ENCODE measurements at regions not wholly inside any gene's neighbourhood (a gene's known extent, or its start where the extent isn't known, plus 50 kb on each side); places are given as distances from the start of the nearest gene placed in this dataset.

DNA sequence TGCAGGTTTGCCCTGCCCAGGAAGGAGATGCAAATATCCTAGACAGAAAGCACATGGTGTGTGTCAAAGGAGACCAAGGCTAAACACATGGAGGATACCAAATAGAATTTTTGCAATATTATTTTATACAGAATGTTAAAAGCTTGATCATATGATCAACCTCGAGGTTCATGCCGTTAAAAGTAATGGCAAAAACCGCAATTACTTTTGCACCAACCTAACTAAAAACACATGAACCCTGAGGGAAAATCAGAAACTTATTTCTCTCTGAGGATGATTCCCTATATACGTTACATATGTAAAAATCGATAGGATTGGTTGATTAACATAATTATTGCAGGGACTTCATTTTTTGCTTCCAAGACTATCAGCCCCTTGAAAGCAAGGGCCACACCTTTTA, 88.1 kb downstream of the MZT1 start:
- TF ChIP-seq, protein P1, sequence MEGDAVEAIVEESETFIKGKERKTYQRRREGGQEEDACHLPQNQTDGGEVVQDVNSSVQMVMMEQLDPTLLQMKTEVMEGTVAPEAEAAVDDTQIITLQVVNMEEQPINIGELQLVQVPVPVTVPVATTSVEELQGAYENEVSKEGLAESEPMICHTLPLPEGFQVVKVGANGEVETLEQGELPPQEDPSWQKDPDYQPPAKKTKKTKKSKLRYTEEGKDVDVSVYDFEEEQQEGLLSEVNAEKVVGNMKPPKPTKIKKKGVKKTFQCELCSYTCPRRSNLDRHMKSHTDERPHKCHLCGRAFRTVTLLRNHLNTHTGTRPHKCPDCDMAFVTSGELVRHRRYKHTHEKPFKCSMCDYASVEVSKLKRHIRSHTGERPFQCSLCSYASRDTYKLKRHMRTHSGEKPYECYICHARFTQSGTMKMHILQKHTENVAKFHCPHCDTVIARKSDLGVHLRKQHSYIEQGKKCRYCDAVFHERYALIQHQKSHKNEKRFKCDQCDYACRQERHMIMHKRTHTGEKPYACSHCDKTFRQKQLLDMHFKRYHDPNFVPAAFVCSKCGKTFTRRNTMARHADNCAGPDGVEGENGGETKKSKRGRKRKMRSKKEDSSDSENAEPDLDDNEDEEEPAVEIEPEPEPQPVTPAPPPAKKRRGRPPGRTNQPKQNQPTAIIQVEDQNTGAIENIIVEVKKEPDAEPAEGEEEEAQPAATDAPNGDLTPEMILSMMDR (IDR thresholded peaks at IDR 0.05; ENCODE audit: poor library complexity, severe bottlenecking), result no peak
- TF ChIP-seq POLR2AphosphoS5 (IDR thresholded peaks at IDR 0.05) (no peak), EP300 (conservative IDR thresholded peaks at IDR 0.05; ENCODE audit: poor library complexity, severe bottlenecking) (no peak)

Data from neural cell (in vitro differentiated cells).